GM12878 (cell line): ENCODE measurements at regions not wholly inside any gene's neighbourhood (a gene's known extent, or its start where the extent isn't known, plus 50 kb on each side); places are given as distances from the start of the nearest gene placed in this dataset.

Experiments
- BRCA1 ChIP-seq: IDR thresholded peaks from 2 replicates; pipeline ENCODE4 v1.6.1; 2011; ENCODE audit warnings: low read depth, low read length, improper control_type of control experiment
- HCFC1 ChIP-seq: fragments of 150-350 bp; IDR thresholded peaks from 2 replicates; pipeline ENCODE4 v1.6.1; 2014; ENCODE audit warnings: low read length
- JUND ChIP-seq: IDR thresholded peaks from 2 replicates; pipeline ENCODE4 v1.6.1; 2012; ENCODE audit warnings: low read depth, mild to moderate bottlenecking, low read length, improper control_type of control experiment, moderate library complexity
- POLR2A ChIP-seq: IDR thresholded peaks from 2 replicates; pipeline ENCODE4 v1.6.1; 2011; ENCODE audit warnings: low read depth, mild to moderate bottlenecking, low read length
- TF ChIP-seq, protein P1 (sequence below): fragments of 450-650 bp; IDR thresholded peaks from 2 replicates; pipeline ENCODE4 v1.6.1; 2016; ENCODE audit warnings: mild to moderate bottlenecking
- TF ChIP-seq, protein P2 (sequence below), 3 experiments: IDR thresholded peaks in 2 of 3; conservative IDR thresholded peaks in 1 of 3; 2 replicates each; pipeline ENCODE4 v1.5.1; 2011; ENCODE audit warnings: low read depth in 3 of 3, low read length in 3 of 3, mild to moderate bottlenecking in 3 of 3, control low read depth in 2 of 3, moderate library complexity in 2 of 3, inconsistent platforms in 1 of 3, mixed read lengths in 1 of 3; ENCODE audit not compliant: control insufficient read depth in 2 of 3, insufficient read depth in 1 of 3; ENCODE audit errors: extremely low read depth in 1 of 3
- TF ChIP-seq, protein P3 (sequence below): fragments of 450-650 bp; IDR thresholded peaks from 2 replicates; pipeline ENCODE4 v1.6.1; 2017; ENCODE audit warnings: antibody characterized with exemption, mild to moderate bottlenecking, moderate library complexity
- TF ChIP-seq, protein P4 (sequence below): IDR thresholded peaks from 2 replicates; pipeline ENCODE4 v1.6.1; 2012; ENCODE audit warnings: low read depth, low read length, improper control_type of control experiment

DNA sequence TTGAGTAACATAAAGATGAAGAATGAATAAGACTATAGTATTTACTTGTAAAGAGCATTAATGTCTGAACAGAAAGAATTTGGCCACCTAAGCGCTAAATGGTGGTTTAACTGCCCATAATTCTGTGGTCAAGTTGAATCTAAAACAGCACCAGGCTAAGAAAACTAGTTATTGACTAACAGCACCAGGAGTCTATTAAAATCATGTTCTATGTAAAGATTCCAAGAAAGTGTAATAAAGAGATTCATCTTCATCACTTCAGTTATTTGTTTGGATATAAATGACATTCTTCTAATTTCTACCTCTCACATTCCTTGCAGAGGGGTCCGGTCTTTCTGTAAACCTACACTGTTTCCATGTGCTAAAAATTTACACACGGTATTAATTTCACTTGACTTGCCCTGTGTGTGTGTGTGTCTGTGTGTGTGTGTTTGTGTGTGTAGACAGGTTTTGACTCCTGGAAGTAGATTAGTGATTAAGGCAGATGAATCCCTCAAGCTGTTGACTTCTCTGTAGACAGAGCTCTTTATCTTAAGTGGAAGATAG, 84.4 kb downstream of the KLF6 start:
- no peak for TF ChIP-seq POLR2A
- TF ChIP-seq, protein P1, sequence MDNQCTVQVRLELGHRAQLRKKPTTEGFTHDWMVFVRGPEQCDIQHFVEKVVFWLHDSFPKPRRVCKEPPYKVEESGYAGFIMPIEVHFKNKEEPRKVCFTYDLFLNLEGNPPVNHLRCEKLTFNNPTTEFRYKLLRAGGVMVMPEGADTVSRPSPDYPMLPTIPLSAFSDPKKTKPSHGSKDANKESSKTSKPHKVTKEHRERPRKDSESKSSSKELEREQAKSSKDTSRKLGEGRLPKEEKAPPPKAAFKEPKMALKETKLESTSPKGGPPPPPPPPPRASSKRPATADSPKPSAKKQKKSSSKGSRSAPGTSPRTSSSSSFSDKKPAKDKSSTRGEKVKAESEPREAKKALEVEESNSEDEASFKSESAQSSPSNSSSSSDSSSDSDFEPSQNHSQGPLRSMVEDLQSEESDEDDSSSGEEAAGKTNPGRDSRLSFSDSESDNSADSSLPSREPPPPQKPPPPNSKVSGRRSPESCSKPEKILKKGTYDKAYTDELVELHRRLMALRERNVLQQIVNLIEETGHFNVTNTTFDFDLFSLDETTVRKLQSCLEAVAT = no peak
- TF ChIP-seq, protein P2, sequence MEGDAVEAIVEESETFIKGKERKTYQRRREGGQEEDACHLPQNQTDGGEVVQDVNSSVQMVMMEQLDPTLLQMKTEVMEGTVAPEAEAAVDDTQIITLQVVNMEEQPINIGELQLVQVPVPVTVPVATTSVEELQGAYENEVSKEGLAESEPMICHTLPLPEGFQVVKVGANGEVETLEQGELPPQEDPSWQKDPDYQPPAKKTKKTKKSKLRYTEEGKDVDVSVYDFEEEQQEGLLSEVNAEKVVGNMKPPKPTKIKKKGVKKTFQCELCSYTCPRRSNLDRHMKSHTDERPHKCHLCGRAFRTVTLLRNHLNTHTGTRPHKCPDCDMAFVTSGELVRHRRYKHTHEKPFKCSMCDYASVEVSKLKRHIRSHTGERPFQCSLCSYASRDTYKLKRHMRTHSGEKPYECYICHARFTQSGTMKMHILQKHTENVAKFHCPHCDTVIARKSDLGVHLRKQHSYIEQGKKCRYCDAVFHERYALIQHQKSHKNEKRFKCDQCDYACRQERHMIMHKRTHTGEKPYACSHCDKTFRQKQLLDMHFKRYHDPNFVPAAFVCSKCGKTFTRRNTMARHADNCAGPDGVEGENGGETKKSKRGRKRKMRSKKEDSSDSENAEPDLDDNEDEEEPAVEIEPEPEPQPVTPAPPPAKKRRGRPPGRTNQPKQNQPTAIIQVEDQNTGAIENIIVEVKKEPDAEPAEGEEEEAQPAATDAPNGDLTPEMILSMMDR (IDR thresholded peaks at IDR 0.05 in 2 of 3, conservative IDR thresholded peaks at IDR 0.05 in 1 of 3; ENCODE audit: control insufficient read depth in 2 of 3, extremely low read depth in 1 of 3, insufficient read depth in 1 of 3, low read depth in 3 of 3, low read length in 3 of 3) = no peak
- TF ChIP-seq, protein P3, sequence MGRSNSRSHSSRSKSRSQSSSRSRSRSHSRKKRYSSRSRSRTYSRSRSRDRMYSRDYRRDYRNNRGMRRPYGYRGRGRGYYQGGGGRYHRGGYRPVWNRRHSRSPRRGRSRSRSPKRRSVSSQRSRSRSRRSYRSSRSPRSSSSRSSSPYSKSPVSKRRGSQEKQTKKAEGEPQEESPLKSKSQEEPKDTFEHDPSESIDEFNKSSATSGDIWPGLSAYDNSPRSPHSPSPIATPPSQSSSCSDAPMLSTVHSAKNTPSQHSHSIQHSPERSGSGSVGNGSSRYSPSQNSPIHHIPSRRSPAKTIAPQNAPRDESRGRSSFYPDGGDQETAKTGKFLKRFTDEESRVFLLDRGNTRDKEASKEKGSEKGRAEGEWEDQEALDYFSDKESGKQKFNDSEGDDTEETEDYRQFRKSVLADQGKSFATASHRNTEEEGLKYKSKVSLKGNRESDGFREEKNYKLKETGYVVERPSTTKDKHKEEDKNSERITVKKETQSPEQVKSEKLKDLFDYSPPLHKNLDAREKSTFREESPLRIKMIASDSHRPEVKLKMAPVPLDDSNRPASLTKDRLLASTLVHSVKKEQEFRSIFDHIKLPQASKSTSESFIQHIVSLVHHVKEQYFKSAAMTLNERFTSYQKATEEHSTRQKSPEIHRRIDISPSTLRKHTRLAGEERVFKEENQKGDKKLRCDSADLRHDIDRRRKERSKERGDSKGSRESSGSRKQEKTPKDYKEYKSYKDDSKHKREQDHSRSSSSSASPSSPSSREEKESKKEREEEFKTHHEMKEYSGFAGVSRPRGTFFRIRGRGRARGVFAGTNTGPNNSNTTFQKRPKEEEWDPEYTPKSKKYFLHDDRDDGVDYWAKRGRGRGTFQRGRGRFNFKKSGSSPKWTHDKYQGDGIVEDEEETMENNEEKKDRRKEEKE = no peak
- TF ChIP-seq HCFC1 = no peak
- TF ChIP-seq JUND = no peak
- TF ChIP-seq, protein P4, sequence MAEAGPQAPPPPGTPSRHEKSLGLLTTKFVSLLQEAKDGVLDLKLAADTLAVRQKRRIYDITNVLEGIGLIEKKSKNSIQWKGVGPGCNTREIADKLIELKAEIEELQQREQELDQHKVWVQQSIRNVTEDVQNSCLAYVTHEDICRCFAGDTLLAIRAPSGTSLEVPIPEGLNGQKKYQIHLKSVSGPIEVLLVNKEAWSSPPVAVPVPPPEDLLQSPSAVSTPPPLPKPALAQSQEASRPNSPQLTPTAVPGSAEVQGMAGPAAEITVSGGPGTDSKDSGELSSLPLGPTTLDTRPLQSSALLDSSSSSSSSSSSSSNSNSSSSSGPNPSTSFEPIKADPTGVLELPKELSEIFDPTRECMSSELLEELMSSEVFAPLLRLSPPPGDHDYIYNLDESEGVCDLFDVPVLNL = no peak
- no peak for TF ChIP-seq BRCA1
